ENCODE measurements at regions not wholly inside any gene's neighbourhood (a gene's known extent, or its start where the extent isn't known, plus 50 kb on each side); places are given as distances from the start of the nearest gene placed in this dataset.

DNA sequence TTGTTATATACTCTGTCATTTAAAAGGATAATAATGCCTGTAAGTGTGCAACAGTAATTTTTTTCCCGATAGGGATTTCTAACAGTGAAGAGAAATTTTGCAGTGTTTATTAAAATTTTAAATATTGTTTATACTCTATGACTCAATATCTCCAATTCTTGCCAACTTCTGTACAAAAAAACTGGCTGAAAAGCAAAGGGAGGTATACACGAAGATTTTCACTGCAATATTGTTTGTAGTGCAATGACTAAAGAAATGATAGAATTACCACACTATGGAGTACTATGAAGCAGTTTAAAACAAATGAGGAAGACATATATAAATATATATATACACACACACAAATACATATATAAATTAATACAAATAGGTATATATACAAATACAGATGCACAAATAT, 187.9 kb upstream of the IL15 start:
- TF ChIP-seq, protein P1, sequence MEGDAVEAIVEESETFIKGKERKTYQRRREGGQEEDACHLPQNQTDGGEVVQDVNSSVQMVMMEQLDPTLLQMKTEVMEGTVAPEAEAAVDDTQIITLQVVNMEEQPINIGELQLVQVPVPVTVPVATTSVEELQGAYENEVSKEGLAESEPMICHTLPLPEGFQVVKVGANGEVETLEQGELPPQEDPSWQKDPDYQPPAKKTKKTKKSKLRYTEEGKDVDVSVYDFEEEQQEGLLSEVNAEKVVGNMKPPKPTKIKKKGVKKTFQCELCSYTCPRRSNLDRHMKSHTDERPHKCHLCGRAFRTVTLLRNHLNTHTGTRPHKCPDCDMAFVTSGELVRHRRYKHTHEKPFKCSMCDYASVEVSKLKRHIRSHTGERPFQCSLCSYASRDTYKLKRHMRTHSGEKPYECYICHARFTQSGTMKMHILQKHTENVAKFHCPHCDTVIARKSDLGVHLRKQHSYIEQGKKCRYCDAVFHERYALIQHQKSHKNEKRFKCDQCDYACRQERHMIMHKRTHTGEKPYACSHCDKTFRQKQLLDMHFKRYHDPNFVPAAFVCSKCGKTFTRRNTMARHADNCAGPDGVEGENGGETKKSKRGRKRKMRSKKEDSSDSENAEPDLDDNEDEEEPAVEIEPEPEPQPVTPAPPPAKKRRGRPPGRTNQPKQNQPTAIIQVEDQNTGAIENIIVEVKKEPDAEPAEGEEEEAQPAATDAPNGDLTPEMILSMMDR (IDR thresholded peaks at IDR 0.05) = no peak
- TF ChIP-seq ZFX (IDR thresholded peaks at IDR 0.05; ENCODE audit: borderline replicate concordance) = no peak
